LNCAP (cell line): ENCODE measurements at regions not wholly inside any gene's neighbourhood (a gene's known extent, or its start where the extent isn't known, plus 50 kb on each side); places are given as distances from the start of the nearest gene placed in this dataset.

Experiments
- CTCF ChIP-seq: fragments of 450-650 bp; IDR thresholded peaks from 2 replicates; pipeline ENCODE4 v1.5.1; 2017; ENCODE audit warnings: mild to moderate bottlenecking

- no peak for TF ChIP-seq CTCF
Measured at GRCh38 chr17:33459078-33459940, 166.2 kb upstream of the ASIC2 start.

- no peak for TF ChIP-seq CTCF
Measured at GRCh38 chr17:33460781-33461450, 167.8 kb upstream of the ASIC2 start.

- TF ChIP-seq CTCF: no peak
Measured at GRCh38 chr17:33463887-33464286, 170.8 kb upstream of the ASIC2 start.

- no peak for TF ChIP-seq CTCF
Measured at GRCh38 chr17:33464669-33465280, 171.7 kb upstream of the ASIC2 start.

GRCh38 chr17:33469421-33469820 lies 176.3 kb upstream of the ASIC2 start:
- TF ChIP-seq CTCF: no peak

GRCh38 chr17:33469911-33470310 lies 176.8 kb upstream of the ASIC2 start:
- TF ChIP-seq CTCF: no peak

- TF ChIP-seq CTCF: no peak
Measured at GRCh38 chr17:33473061-33473460, 180.0 kb upstream of the ASIC2 start.
